HUES6 (cell line): ENCODE measurements at regions not wholly inside any gene's neighbourhood (a gene's known extent, or its start where the extent isn't known, plus 50 kb on each side); places are given as distances from the start of the nearest gene placed in this dataset.

Source experiments
- H3K27ac ChIP-seq: 2 replicates; pipeline ENCODE4 v1.7.0; 2013; ENCODE audit warnings: low read depth, mild to moderate bottlenecking, low read length, inconsistent platforms
- H3K27me3 ChIP-seq: 2 replicates; pipeline ENCODE4 v1.6.1; 2013; ENCODE audit warnings: low read length; ENCODE audit not compliant: control insufficient read depth, insufficient read depth
- H3K36me3 ChIP-seq: 2 replicates; pipeline ENCODE4 v1.6.1; 2013; ENCODE audit warnings: low read length; ENCODE audit not compliant: control insufficient read depth, insufficient read depth
- H3K4me1 ChIP-seq: 2 replicates; pipeline ENCODE4 v1.6.1; 2013; ENCODE audit warnings: low read length; ENCODE audit not compliant: control insufficient read depth, insufficient read depth
- H3K4me3 ChIP-seq: 2 replicates; pipeline ENCODE4 v1.5.1; 2013; ENCODE audit warnings: low read depth, low read length
- H3K9ac ChIP-seq: one replicate; pipeline ENCODE4 v1.6.1; 2013; ENCODE audit warnings: mild to moderate bottlenecking, low read length
- H3K9me3 ChIP-seq: 2 replicates; pipeline ENCODE4 v1.6.1; 2013; ENCODE audit warnings: low read depth, low read length; ENCODE audit not compliant: control insufficient read depth, insufficient read depth

GRCh38 chr10:21181451-21181850 lies 284.3 kb upstream of the NEBL start:
- H3K27ac ChIP-seq: no peak overlapping the region
- H3K36me3 ChIP-seq: no peaks in the 10 kb centered on the region
- H3K9ac ChIP-seq: no peak overlapping the region
- 0 out of 2 replicates have a peak, but pooled peaks cover 10% of the 10 kb centered on the region for H3K9me3 ChIP-seq
- no peak overlapping the region for H3K4me3 ChIP-seq
- H3K27me3 ChIP-seq: no peaks in the 10 kb centered on the region
- H3K4me1 ChIP-seq: 0 out of 2 replicates have a peak, but pooled peaks cover 10% of the 10 kb centered on the region

GRCh38 chr10:21180604-21181003 lies 283.5 kb upstream of the NEBL start:
- Histone ChIP-seq H3K27ac (no peak overlapping the region), H3K4me3 (no peak overlapping the region), H3K9me3 (0 out of 2 replicates have a peak, but pooled peaks cover 10% of the 10 kb centered on the region), H3K36me3 (no peaks in the 10 kb centered on the region), H3K27me3 (peaks cover 4% of the 10 kb centered on the region; the same call in 1 of the 2 replicates), H3K4me1 (peaks cover 11% of the 10 kb centered on the region; the same call in 1 of the 2 replicates), H3K9ac (no peak overlapping the region)

GRCh38 chr10:21176934-21177480 lies 279.9 kb upstream of the NEBL start:
- Histone ChIP-seq H3K27me3 (peaks cover 23% of the 10 kb centered on the region), H3K9ac (no peak overlapping the region), H3K4me1 (peaks cover 14% of the 10 kb centered on the region; the same call in 1 of the 2 replicates), H3K27ac (no peak overlapping the region), H3K9me3 (0 out of 2 replicates have a peak, but pooled peaks cover 10% of the 10 kb centered on the region), H3K4me3 (no peak overlapping the region), H3K36me3 (peaks cover 2% of the 10 kb centered on the region; the same call in 1 of the 2 replicates)

- Histone ChIP-seq H3K27me3 (peaks cover 23% of the 10 kb centered on the region), H3K36me3 (peaks cover 4% of the 10 kb centered on the region; the same call in 1 of the 2 replicates), H3K27ac (no peak overlapping the region), H3K4me3 (no peak overlapping the region; the same call in 1 of the 2 replicates), H3K9ac (no peak overlapping the region), H3K9me3 (0 out of 2 replicates have a peak, but pooled peaks cover 10% of the 10 kb centered on the region), H3K4me1 (peaks cover 9% of the 10 kb centered on the region)
These were observed 278.7 kb upstream of the NEBL start for GRCh38 chr10:21175797-21176196.

- Histone ChIP-seq H3K27me3 (peaks cover 23% of the 10 kb centered on the region), H3K9ac (peak overlapping the region; percentile 79), H3K4me3 (peak overlapping the region; percentile 96), H3K36me3 (peaks cover 4% of the 10 kb centered on the region; the same call in 1 of the 2 replicates), H3K27ac (peak overlapping the region; percentile 49; the same call in 1 of the 2 replicates), H3K9me3 (0 out of 2 replicates have a peak, but pooled peaks cover 8% of the 10 kb centered on the region), H3K4me1 (peaks cover 15% of the 10 kb centered on the region)
These were observed 277.8 kb upstream of the NEBL start for GRCh38 chr10:21174715-21175495.

- Histone ChIP-seq H3K36me3 (peaks cover 4% of the 10 kb centered on the region; the same call in 1 of the 2 replicates), H3K4me1 (peaks cover 15% of the 10 kb centered on the region), H3K4me3 (peak overlapping the region; percentile 96), H3K27me3 (peaks cover 23% of the 10 kb centered on the region), H3K9ac (peak overlapping the region; percentile 82), H3K9me3 (no peaks in the 10 kb centered on the region), H3K27ac (peak overlapping the region; percentile 49; the same call in 1 of the 2 replicates)
These were observed 276.9 kb upstream of the NEBL start for GRCh38 chr10:21173802-21174714.

GRCh38 chr10:21172930-21173801 lies 276.1 kb upstream of the NEBL start:
- H3K36me3 ChIP-seq: peaks cover 4% of the 10 kb centered on the region; the same call in 1 of the 2 replicates
- H3K27me3 ChIP-seq: peaks cover 23% of the 10 kb centered on the region
- H3K9me3 ChIP-seq: no peaks in the 10 kb centered on the region
- H3K4me3 ChIP-seq: peak overlapping the region; percentile 96
- peak overlapping the region; percentile 82 for H3K9ac ChIP-seq
- H3K4me1 ChIP-seq: peaks cover 15% of the 10 kb centered on the region
- H3K27ac ChIP-seq: no peak overlapping the region

GRCh38 chr10:21172542-21172929 lies 275.4 kb upstream of the NEBL start:
- Histone ChIP-seq H3K27ac (no peak overlapping the region), H3K9ac (peak overlapping the region; percentile 24), H3K9me3 (no peaks in the 10 kb centered on the region), H3K4me1 (peaks cover 15% of the 10 kb centered on the region), H3K36me3 (peaks cover 4% of the 10 kb centered on the region; the same call in 1 of the 2 replicates), H3K27me3 (peaks cover 23% of the 10 kb centered on the region), H3K4me3 (peak overlapping the region; percentile 96)

- H3K27me3 ChIP-seq: peaks cover 23% of the 10 kb centered on the region
- H3K36me3 ChIP-seq: peaks cover 4% of the 10 kb centered on the region; the same call in 1 of the 2 replicates
- peak overlapping the region; percentile 96; the same call in 1 of the 2 replicates for H3K4me3 ChIP-seq
- H3K9me3 ChIP-seq: no peaks in the 10 kb centered on the region
- peaks cover 18% of the 10 kb centered on the region for H3K4me1 ChIP-seq
- no peak overlapping the region for H3K9ac ChIP-seq
- H3K27ac ChIP-seq: no peak overlapping the region
These were observed 274.9 kb upstream of the NEBL start for GRCh38 chr10:21171936-21172541.
